IMR-90 (cell line): ENCODE measurements at regions not wholly inside any gene's neighbourhood (a gene's known extent, or its start where the extent isn't known, plus 50 kb on each side); places are given as distances from the start of the nearest gene placed in this dataset.
A peak's percentile ranks its signal among the peaks of the same experiment; 100 is the strongest.

Experiments used
- ATAC-seq: fragments of 200-7000 bp; cut with Tn5 transposase; 2 replicates; pipeline ENCODE4 v1.9.1; 2020; ENCODE audit warnings: low read depth, mild to moderate bottlenecking, moderate library complexity
- BruUV-seq: library from RNA; stranded (reverse); fragments of 400-500 nt; replicated peaks from 2 replicates; lab custom pipeline; 2021; lab: Mats Ljungman, UMichigan
- CTCF ChIA-PET: fragments of 300-600 bp; formaldehyde crosslinking; extraction: SDS; loops from one replicate; lab custom pipeline; 2021; ENCODE audit warnings: antibody characterized with exemption; lab: Yijun Ruan, JAX
- POLR2A ChIA-PET: fragments of 300-600 bp; sonication (Branson Sonifier 250); formaldehyde crosslinking; loops from one replicate; lab custom pipeline; 2022; ENCODE audit warnings: antibody characterized with exemption; ENCODE audit not compliant: unreplicated experiment; lab: Charles Lee
- DNase-seq: peaks from one replicate; pipeline ENCODE4 v3.0.0; 2013
- H2AFZ ChIP-seq: replicated peaks from 2 replicates; pipeline ENCODE3; 2013; ENCODE audit warnings: low read length, mild to moderate bottlenecking; ENCODE audit not compliant: poor library complexity
- H2AK5ac ChIP-seq: 2 replicates; pipeline ENCODE4 v1.6.1; 2013; ENCODE audit warnings: low read depth, low read length, inconsistent platforms
- H2AK9ac ChIP-seq: replicated peaks from 2 replicates; pipeline ENCODE3; 2013; ENCODE audit warnings: mild to moderate bottlenecking, low read depth, low read length, moderate library complexity; ENCODE audit not compliant: poor library complexity
- H2BK120ac ChIP-seq: 2 replicates; pipeline ENCODE4 v1.6.1; 2013; ENCODE audit warnings: low read depth, low read length, inconsistent platforms
- H2BK15ac ChIP-seq: 3 replicates; pipeline ENCODE4 v1.6.1; 2013; ENCODE audit warnings: low read depth, low read length, inconsistent platforms
- H2BK20ac ChIP-seq: 2 replicates; pipeline ENCODE4 v1.6.1; 2013; ENCODE audit warnings: low read depth, mild to moderate bottlenecking, inconsistent platforms, low read length, moderate library complexity
- H2BK5ac ChIP-seq: 2 replicates; pipeline ENCODE4 v1.6.1; 2013; ENCODE audit warnings: mild to moderate bottlenecking, low read depth, low read length, inconsistent platforms; ENCODE audit not compliant: poor library complexity, severe bottlenecking
- H3K14ac ChIP-seq: replicated peaks from 2 replicates; pipeline ENCODE4 v1.6.1; 2013; ENCODE audit warnings: low read depth, low read length, inconsistent platforms
- H3K18ac ChIP-seq: 2 replicates; pipeline ENCODE4 v1.6.1; 2013; ENCODE audit warnings: low read depth, low read length, control low read depth
- H3K23ac ChIP-seq: 2 replicates; pipeline ENCODE4 v1.6.1; 2013; ENCODE audit warnings: low read depth, low read length, inconsistent platforms
- H3K27ac ChIP-seq: 2 replicates; pipeline ENCODE4 v1.5.1; 2013; ENCODE audit warnings: mild to moderate bottlenecking, control low read depth, low read length; ENCODE audit not compliant: insufficient read depth
- H3K27me3 ChIP-seq: 2 replicates; pipeline ENCODE4 v1.6.1; 2013; ENCODE audit warnings: low read length; ENCODE audit not compliant: control insufficient read depth, insufficient read depth
- H3K36me3 ChIP-seq: 2 replicates; pipeline ENCODE4 v1.6.1; 2013; ENCODE audit warnings: low read length, mixed read lengths; ENCODE audit not compliant: control insufficient read depth, insufficient read depth
- H3K4ac ChIP-seq: 2 replicates; pipeline ENCODE4 v1.6.1; 2013; ENCODE audit warnings: low read depth, low read length, inconsistent platforms
- H3K4me1 ChIP-seq: 2 replicates; pipeline ENCODE4 v1.6.1; 2013; ENCODE audit warnings: low read length, mixed read lengths; ENCODE audit not compliant: control insufficient read depth, insufficient read depth
- H3K4me2 ChIP-seq: 2 replicates; pipeline ENCODE4 v1.6.1; 2013; ENCODE audit warnings: low read depth, mild to moderate bottlenecking, control low read depth, low read length, moderate library complexity
- H3K4me3 ChIP-seq: 2 replicates; pipeline ENCODE4 v1.5.1; 2013; ENCODE audit warnings: low read depth, mild to moderate bottlenecking, control low read depth, low read length, moderate library complexity; ENCODE audit not compliant: insufficient read depth
- H3K56ac ChIP-seq: 2 replicates; pipeline ENCODE4 v1.6.1; 2013; ENCODE audit warnings: low read length, inconsistent platforms; ENCODE audit not compliant: insufficient read depth; ENCODE audit errors: extremely low read depth
- H3K79me1 ChIP-seq, 2 experiments: 2 replicates each; pipeline ENCODE4 v1.6.1; 2013; ENCODE audit warnings: low read length in 2 of 2, inconsistent platforms in 1 of 2, low read depth in 1 of 2
- H3K9ac ChIP-seq: 2 replicates; pipeline ENCODE4 v1.6.1; 2013; ENCODE audit warnings: low read depth, low read length, control low read depth
- H3K9me1 ChIP-seq: 2 replicates; pipeline ENCODE4 v1.6.1; 2013; ENCODE audit warnings: low read length, inconsistent platforms; ENCODE audit not compliant: insufficient read depth
- H3K9me3 ChIP-seq: 2 replicates; pipeline ENCODE4 v1.6.1; 2013; ENCODE audit warnings: low read length; ENCODE audit not compliant: control insufficient read depth, insufficient read depth
- H4K20me1 ChIP-seq: 2 replicates; pipeline ENCODE4 v1.6.1; 2013; ENCODE audit warnings: low read length, inconsistent platforms; ENCODE audit not compliant: insufficient read depth
- H4K5ac ChIP-seq: 2 replicates; pipeline ENCODE4 v1.6.1; 2013; ENCODE audit warnings: mild to moderate bottlenecking, low read depth, low read length, control low read depth
- H4K8ac ChIP-seq, 2 experiments: 2 replicates each; pipeline ENCODE4 v1.6.1; 2013; ENCODE audit warnings: low read depth in 2 of 2, low read length in 2 of 2, control low read depth in 1 of 2, inconsistent platforms in 1 of 2
- H4K91ac ChIP-seq: 2 replicates; pipeline ENCODE4 v1.6.1; 2013; ENCODE audit warnings: low read depth, low read length, inconsistent platforms; ENCODE audit not compliant: insufficient read depth
- CHD1 ChIP-seq: IDR thresholded peaks from 2 replicates; pipeline ENCODE4 v1.6.1; 2012; ENCODE audit warnings: low read depth, low read length, improper control_type of control experiment
- FOS ChIP-seq: fragments of 150-350 bp; IDR thresholded peaks from 2 replicates; pipeline ENCODE4 v1.6.1; 2016; ENCODE audit warnings: low read depth, low read length
- MAZ ChIP-seq: IDR thresholded peaks from 2 replicates; pipeline ENCODE4 v1.6.1; 2012; ENCODE audit warnings: low read depth, mild to moderate bottlenecking, low read length, improper control_type of control experiment, moderate library complexity, borderline replicate concordance
- MXI1 ChIP-seq: IDR thresholded peaks from 2 replicates; pipeline ENCODE4 v1.6.1; 2012; ENCODE audit warnings: low read depth, mild to moderate bottlenecking, low read length, moderate library complexity, borderline replicate concordance
- NFE2L2 ChIP-seq: fragments of 150-350 bp; IDR thresholded peaks from 2 replicates; pipeline ENCODE4 v1.6.1; 2016; ENCODE audit warnings: low read depth, mild to moderate bottlenecking, low read length
- POLR2A ChIP-seq: IDR thresholded peaks from 2 replicates; pipeline ENCODE4 v1.6.1; 2012; ENCODE audit warnings: mild to moderate bottlenecking, low read depth, low read length
- RCOR1 ChIP-seq: IDR thresholded peaks from 2 replicates; pipeline ENCODE4 v1.6.1; 2012; ENCODE audit warnings: mild to moderate bottlenecking, low read length, improper control_type of control experiment; ENCODE audit not compliant: insufficient replicate concordance
- RFX5 ChIP-seq: IDR thresholded peaks from 2 replicates; pipeline ENCODE4 v1.8.0; 2012; ENCODE audit warnings: low read depth, mild to moderate bottlenecking, low read length, moderate library complexity
- SMC3 ChIP-seq: fragments of 150-350 bp; IDR thresholded peaks from 2 replicates; pipeline ENCODE4 v1.6.1; 2016; ENCODE audit warnings: low read depth, mild to moderate bottlenecking, antibody characterized with exemption, low read length, moderate library complexity
- WGBS, 2 experiments: methylation state at CpG; one replicate each; pipeline versions ENCODE4 v1.1.5 to v1.1.7; 2013; ENCODE audit warnings: missing lambda C conversion rate in 2 of 2; ENCODE audit not compliant: insufficient read length in 1 of 2; ENCODE audit errors: extremely low coverage in 2 of 2; 5-methylcytosine and 5-hydroxymethylcytosine counted together
- dilution Hi-C: fragments of 300-500 bp; cut with HindIII; formaldehyde crosslinking; loops from one replicate; pipeline ENCODE4 v1.14.3; 2018; ENCODE audit warnings: low sequenced_read_pairs; ENCODE audit not compliant: unreplicated experiment
- in situ Hi-C: fragments of 300-500 bp; cut with MboI; formaldehyde crosslinking; loops from 3 replicates; pipeline ENCODE4 v1.14.3; 2019; ENCODE audit warnings: low sequenced_read_pairs, inconsistent platforms, mixed read lengths
- intact Hi-C: fragments of 100-400 bp; cut with micrococcal nuclease; formaldehyde crosslinking; loops from 2 replicates; pipeline ENCODE4 v1.10.0; 2022
- TF ChIP-seq, protein P1 (sequence below): fragments of 150-350 bp; IDR thresholded peaks from 2 replicates; pipeline ENCODE4 v1.6.1; 2017; ENCODE audit warnings: mild to moderate bottlenecking, antibody characterized with exemption, low read length, low read depth
- TF ChIP-seq, protein P2 (sequence below): conservative IDR thresholded peaks from 2 replicates; pipeline ENCODE4 v1.5.1; 2012; ENCODE audit warnings: mild to moderate bottlenecking, low read depth, low read length, improper control_type of control experiment
- TF ChIP-seq, protein P3 (sequence below): fragments of 150-350 bp; IDR thresholded peaks from 2 replicates; pipeline ENCODE4 v1.6.1; 2016; ENCODE audit warnings: low read depth, mild to moderate bottlenecking, low read length, moderate library complexity, borderline replicate concordance

DNA sequence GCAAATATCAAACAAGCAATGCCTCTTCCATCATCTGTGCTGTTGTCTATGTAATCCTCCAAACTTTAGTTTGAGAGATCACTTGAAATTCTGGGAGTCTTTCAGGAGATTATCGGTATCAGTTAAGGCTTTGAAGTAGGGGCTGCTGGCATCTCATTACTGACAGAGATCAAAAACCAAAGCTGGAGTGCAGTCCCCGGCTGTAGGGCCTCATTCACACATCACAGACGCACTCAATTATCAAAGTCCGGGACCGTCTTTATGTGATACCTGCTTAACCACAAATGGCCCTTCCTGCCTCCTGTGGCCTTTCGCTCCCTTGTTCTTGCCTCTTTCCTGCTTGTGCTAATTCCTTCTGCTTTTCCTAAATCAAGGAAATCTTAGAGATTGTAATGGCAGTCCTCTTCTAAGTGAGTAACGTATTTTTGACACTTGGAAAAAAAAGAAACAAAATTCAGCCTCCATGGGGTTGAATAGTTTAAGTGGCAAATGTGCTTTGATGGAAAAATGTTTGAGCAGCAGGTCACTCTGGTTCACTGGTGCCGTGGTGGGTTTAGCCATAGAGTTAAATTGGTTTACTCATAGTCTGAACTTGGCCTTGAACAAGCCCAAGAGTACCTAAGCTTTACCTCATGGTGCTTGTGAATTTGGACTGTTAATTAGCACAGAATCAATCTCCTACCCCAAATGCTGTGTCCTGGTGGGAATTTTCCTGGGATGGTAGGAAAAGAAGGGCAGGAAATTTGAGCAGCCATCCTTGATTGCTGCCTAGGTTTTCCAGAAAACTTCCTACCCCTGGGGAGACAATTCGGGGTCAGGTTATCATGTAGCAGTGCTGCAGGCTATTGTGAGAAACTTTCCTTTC lies 178.9 kb upstream of the LYZL1 start:
- Histone ChIP-seq H3K27me3 (peaks cover 21% of the 10 kb centered on the region), H3K4me3 (no peak overlapping the region), H4K20me1 (no peaks in the 10 kb centered on the region), H3K23ac (no peak overlapping the region), H3K9me3 (no peaks in the 10 kb centered on the region), H3K4me1 (peaks cover 7% of the 10 kb centered on the region), H2BK15ac (no peak overlapping the region), H3K4me2 (no peak overlapping the region), H3K79me1 (no peaks in the 10 kb centered on the region), H2AFZ (no peak overlapping the region), H4K5ac (no peak overlapping the region), H4K8ac (no peak overlapping the region), H3K36me3 (no peaks in the 10 kb centered on the region), H3K14ac (no peak overlapping the region), H3K4ac (no peak overlapping the region), H3K9me1 (peaks cover 5% of the 10 kb centered on the region), H3K27ac (no peak overlapping the region), H2BK120ac (no peak overlapping the region), H3K56ac (no peak overlapping the region), H2BK5ac (no peak overlapping the region), H2AK9ac (no peak overlapping the region), H2BK20ac (0 out of 2 replicates have a peak overlapping the region, but pooled peaks have one; percentile 8), H3K18ac (no peak overlapping the region), H2AK5ac (peak overlapping the region; percentile 46; the same call in 1 of the 2 replicates), H3K9ac (no peak overlapping the region), H4K91ac (no peak overlapping the region)
- BruUV-seq: no TSS peak
- WGBS, 2 experiments: 69% methylated on average over 2 of the region's 9 CpGs; no CpG with 5 or more reads in 1 of the 2 experiments
- intact Hi-C loops (no loop called here), in situ Hi-C loops (no loop called here), dilution Hi-C loops (no loop called here)
- ChIA-PET POLR2A (no interaction called here), CTCF (no interaction called here)
- ATAC-seq (no peak), DNase-seq (no peak)
- TF ChIP-seq, protein P1, sequence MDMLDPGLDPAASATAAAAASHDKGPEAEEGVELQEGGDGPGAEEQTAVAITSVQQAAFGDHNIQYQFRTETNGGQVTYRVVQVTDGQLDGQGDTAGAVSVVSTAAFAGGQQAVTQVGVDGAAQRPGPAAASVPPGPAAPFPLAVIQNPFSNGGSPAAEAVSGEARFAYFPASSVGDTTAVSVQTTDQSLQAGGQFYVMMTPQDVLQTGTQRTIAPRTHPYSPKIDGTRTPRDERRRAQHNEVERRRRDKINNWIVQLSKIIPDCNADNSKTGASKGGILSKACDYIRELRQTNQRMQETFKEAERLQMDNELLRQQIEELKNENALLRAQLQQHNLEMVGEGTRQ: no peak
- TF ChIP-seq, protein P2, sequence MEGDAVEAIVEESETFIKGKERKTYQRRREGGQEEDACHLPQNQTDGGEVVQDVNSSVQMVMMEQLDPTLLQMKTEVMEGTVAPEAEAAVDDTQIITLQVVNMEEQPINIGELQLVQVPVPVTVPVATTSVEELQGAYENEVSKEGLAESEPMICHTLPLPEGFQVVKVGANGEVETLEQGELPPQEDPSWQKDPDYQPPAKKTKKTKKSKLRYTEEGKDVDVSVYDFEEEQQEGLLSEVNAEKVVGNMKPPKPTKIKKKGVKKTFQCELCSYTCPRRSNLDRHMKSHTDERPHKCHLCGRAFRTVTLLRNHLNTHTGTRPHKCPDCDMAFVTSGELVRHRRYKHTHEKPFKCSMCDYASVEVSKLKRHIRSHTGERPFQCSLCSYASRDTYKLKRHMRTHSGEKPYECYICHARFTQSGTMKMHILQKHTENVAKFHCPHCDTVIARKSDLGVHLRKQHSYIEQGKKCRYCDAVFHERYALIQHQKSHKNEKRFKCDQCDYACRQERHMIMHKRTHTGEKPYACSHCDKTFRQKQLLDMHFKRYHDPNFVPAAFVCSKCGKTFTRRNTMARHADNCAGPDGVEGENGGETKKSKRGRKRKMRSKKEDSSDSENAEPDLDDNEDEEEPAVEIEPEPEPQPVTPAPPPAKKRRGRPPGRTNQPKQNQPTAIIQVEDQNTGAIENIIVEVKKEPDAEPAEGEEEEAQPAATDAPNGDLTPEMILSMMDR: no peak
- TF ChIP-seq FOS (no peak), CHD1 (no peak), NFE2L2 (no peak), SMC3 (no peak), MXI1 (no peak), RFX5 (no peak), RCOR1 (no peak), POLR2A (no peak), MAZ (no peak)
- TF ChIP-seq, protein P3, sequence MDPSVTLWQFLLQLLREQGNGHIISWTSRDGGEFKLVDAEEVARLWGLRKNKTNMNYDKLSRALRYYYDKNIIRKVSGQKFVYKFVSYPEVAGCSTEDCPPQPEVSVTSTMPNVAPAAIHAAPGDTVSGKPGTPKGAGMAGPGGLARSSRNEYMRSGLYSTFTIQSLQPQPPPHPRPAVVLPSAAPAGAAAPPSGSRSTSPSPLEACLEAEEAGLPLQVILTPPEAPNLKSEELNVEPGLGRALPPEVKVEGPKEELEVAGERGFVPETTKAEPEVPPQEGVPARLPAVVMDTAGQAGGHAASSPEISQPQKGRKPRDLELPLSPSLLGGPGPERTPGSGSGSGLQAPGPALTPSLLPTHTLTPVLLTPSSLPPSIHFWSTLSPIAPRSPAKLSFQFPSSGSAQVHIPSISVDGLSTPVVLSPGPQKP: no peak
